MM.1S (cell line): ENCODE measurements at regions not wholly inside any gene's neighbourhood (a gene's known extent, or its start where the extent isn't known, plus 50 kb on each side); places are given as distances from the start of the nearest gene placed in this dataset.
"Not testable (repeated sequence)": the region's sequence is repeated elsewhere in the genome, so short reads cannot be mapped to it uniquely, and the experiment has no call there.

Experiments
- DNase-seq: peaks from one replicate; pipeline ENCODE4 v3.0.0-alpha.2; 2015
- H2AFZ ChIP-seq: fragments of 300-600 bp; sonication (generic); 2 replicates; pipeline ENCODE4 v1.6.0; 2016; ENCODE audit warnings: antibody characterized with exemption, low read length
- H3F3A ChIP-seq: fragments of 300-600 bp; sonication (generic); 2 replicates; pipeline ENCODE4 v1.6.1; 2016; ENCODE audit warnings: mild to moderate bottlenecking, antibody characterized with exemption, low read length, moderate library complexity, mixed read lengths; ENCODE audit not compliant: insufficient read depth
- H3K27ac ChIP-seq: fragments of 300-600 bp; sonication (generic); 2 replicates; pipeline ENCODE4 v1.5.1; 2016; ENCODE audit warnings: mild to moderate bottlenecking, low read length
- H3K27me3 ChIP-seq: fragments of 300-600 bp; sonication (generic); replicated peaks from 2 replicates; pipeline ENCODE4 v1.6.0; 2016; ENCODE audit warnings: low read length; ENCODE audit not compliant: insufficient read depth
- H3K36me3 ChIP-seq: fragments of 300-600 bp; sonication (generic); replicated peaks from 2 replicates; pipeline ENCODE4 v1.6.1; 2016; ENCODE audit warnings: mild to moderate bottlenecking, low read length, mixed read lengths; ENCODE audit not compliant: insufficient read depth
- H3K4me1 ChIP-seq: fragments of 300-600 bp; sonication (generic); 2 replicates; pipeline ENCODE4 v1.6.1; 2016; ENCODE audit warnings: low read length, mixed read lengths
- H3K4me2 ChIP-seq: fragments of 300-600 bp; sonication (generic); 2 replicates; pipeline ENCODE4 v1.6.0; 2016; ENCODE audit warnings: low read depth, low read length
- H3K4me3 ChIP-seq: fragments of 300-600 bp; sonication (generic); 2 replicates; pipeline ENCODE4 v1.5.1; 2016; ENCODE audit warnings: low read length, mixed read lengths
- H3K79me2 ChIP-seq: fragments of 300-600 bp; sonication (generic); 2 replicates; pipeline ENCODE4 v1.6.1; 2016; ENCODE audit warnings: mixed run types, low read length, mixed read lengths
- H3K9ac ChIP-seq: fragments of 300-600 bp; sonication (generic); 2 replicates; pipeline ENCODE4 v1.6.1; 2016; ENCODE audit warnings: low read length, mixed read lengths
- H3K9me2 ChIP-seq: fragments of 300-600 bp; sonication (generic); replicated peaks from 2 replicates; pipeline ENCODE4 v1.6.1; 2016; ENCODE audit warnings: mild to moderate bottlenecking, low read length, mixed read lengths; ENCODE audit not compliant: insufficient read depth
- H3K9me3 ChIP-seq: fragments of 300-600 bp; sonication (generic); replicated peaks from 2 replicates; pipeline ENCODE4 v1.6.1; 2016; ENCODE audit warnings: mild to moderate bottlenecking, low read length, mixed read lengths; ENCODE audit not compliant: insufficient read depth
- H4K20me1 ChIP-seq: fragments of 300-600 bp; sonication (generic); 2 replicates; pipeline ENCODE4 v1.6.1; 2016; ENCODE audit warnings: mild to moderate bottlenecking, low read length, moderate library complexity, mixed read lengths; ENCODE audit not compliant: insufficient read depth
- CTCF ChIP-seq: fragments of 300-600 bp; sonication (generic); IDR thresholded peaks from 2 replicates; pipeline ENCODE4 v1.5.1; 2016; ENCODE audit warnings: antibody characterized with exemption, low read length, mixed read lengths
- EZH2 ChIP-seq: fragments of 300-600 bp; sonication (generic); optimal IDR thresholded peaks from 2 replicates; pipeline ENCODE3; 2017; ENCODE audit warnings: low read depth, mild to moderate bottlenecking, antibody characterized with exemption, low read length, mixed read lengths
- EZH2phosphoT487 ChIP-seq: fragments of 300-600 bp; sonication (generic); IDR thresholded peaks from 2 replicates; pipeline ENCODE4 v1.6.1; 2018; ENCODE audit warnings: antibody characterized with exemption, low read length

GRCh38 chr3:139112230-139112558 is 67.5 kb upstream of the PRR23C start:
- H3K79me2 ChIP-seq, result no peaks in the 10 kb centered on the region
- no peaks in the 10 kb centered on the region for H3K27me3 ChIP-seq
- H3K9me3 ChIP-seq, result no peaks in the 10 kb centered on the region
- TF ChIP-seq EZH2phosphoT487 (no peak), CTCF (no peak), EZH2 (no peak)
- no peaks in the 10 kb centered on the region for H4K20me1 ChIP-seq
- H2AFZ ChIP-seq, result peak overlapping the region; percentile 55
- H3K9me2 ChIP-seq, result no peaks in the 10 kb centered on the region
- DNase-seq, result no peak
- H3F3A ChIP-seq, result peaks cover 10% of the 10 kb centered on the region; the same call in 1 of the 2 replicates
- H3K4me2 ChIP-seq, result peak overlapping the region; percentile 38; the same call in 1 of the 2 replicates
- no peaks in the 10 kb centered on the region for H3K36me3 ChIP-seq
- H3K27ac ChIP-seq, result no peak overlapping the region
- peaks cover 26% of the 10 kb centered on the region for H3K4me1 ChIP-seq
- H3K4me3 ChIP-seq, result no peak overlapping the region
- no peak overlapping the region for H3K9ac ChIP-seq

GRCh38 chr3:139113231-139113992 is 68.7 kb upstream of the PRR23C start:
- H3K4me2 ChIP-seq, result no peak overlapping the region

GRCh38 chr3:139113993-139114375 is 69.3 kb upstream of the PRR23C start:
- H3F3A ChIP-seq, result peaks cover 10% of the 10 kb centered on the region; the same call in 1 of the 2 replicates
- H3K9me2 ChIP-seq, result no peaks in the 10 kb centered on the region
- H3K9ac ChIP-seq, result no peak overlapping the region
- H3K36me3 ChIP-seq, result no peaks in the 10 kb centered on the region
- DNase-seq, result no peak
- H3K79me2 ChIP-seq, result no peaks in the 10 kb centered on the region
- no peak overlapping the region for H3K4me2 ChIP-seq
- no peaks in the 10 kb centered on the region for H4K20me1 ChIP-seq
- TF ChIP-seq CTCF (no peak), EZH2 (no peak), EZH2phosphoT487 (no peak)
- no peak overlapping the region for H3K27ac ChIP-seq
- no peak overlapping the region for H3K4me3 ChIP-seq
- no peaks in the 10 kb centered on the region for H3K27me3 ChIP-seq
- peaks cover 26% of the 10 kb centered on the region for H3K4me1 ChIP-seq
- H2AFZ ChIP-seq, result no peak overlapping the region
- no peaks in the 10 kb centered on the region for H3K9me3 ChIP-seq

More at GRCh38 chr3:139113231-139113992, 68.7 kb upstream of the PRR23C start:
- H2AFZ ChIP-seq, result no peak overlapping the region
- no peak overlapping the region for H3K9ac ChIP-seq
- H3K9me2 ChIP-seq, result no peaks in the 10 kb centered on the region
- H3K36me3 ChIP-seq, result no peaks in the 10 kb centered on the region
- H4K20me1 ChIP-seq, result no peaks in the 10 kb centered on the region
- H3K4me1 ChIP-seq, result peaks cover 26% of the 10 kb centered on the region
- DNase-seq, result no peak
- no peak for TF ChIP-seq EZH2phosphoT487
- TF ChIP-seq CTCF, result no peak
- no peak for TF ChIP-seq EZH2
- no peaks in the 10 kb centered on the region for H3K27me3 ChIP-seq
- H3K9me3 ChIP-seq, result no peaks in the 10 kb centered on the region
- no peak overlapping the region for H3K4me3 ChIP-seq
- H3K79me2 ChIP-seq, result no peaks in the 10 kb centered on the region
- no peak overlapping the region for H3K27ac ChIP-seq
- H3F3A ChIP-seq, result peaks cover 10% of the 10 kb centered on the region; the same call in 1 of the 2 replicates

- H3K27me3 ChIP-seq, DNase-seq, H3K9ac ChIP-seq, H3K27ac ChIP-seq, H2AFZ ChIP-seq, H4K20me1 ChIP-seq, H3F3A ChIP-seq, H3K4me2 ChIP-seq, H3K79me2 ChIP-seq, H3K4me3 ChIP-seq, H3K9me2 ChIP-seq, H3K4me1 ChIP-seq, H3K9me3 ChIP-seq, H3K36me3 ChIP-seq: not testable (repeated sequence)
Measured at GRCh38 chr3:139116631-139117030, 71.9 kb upstream of the PRR23C start.
